GM10248 (cell line): ENCODE measurements at regions not wholly inside any gene's neighbourhood (a gene's known extent, or its start where the extent isn't known, plus 50 kb on each side); places are given as distances from the start of the nearest gene placed in this dataset.

Experiments used
- CTCF ChIA-PET: fragments of 300-600 bp; sonication (Branson Sonifier 250); formaldehyde crosslinking; extraction: SDS; loops from one replicate; lab custom pipeline; 2021; ENCODE audit warnings: antibody characterized with exemption; lab: Yijun Ruan, JAX
- POLR2A ChIA-PET: fragments of 350-650 bp; sonication (Branson Sonifier 250); formaldehyde crosslinking; extraction: SDS; loops from one replicate; lab custom pipeline; 2020; ENCODE audit warnings: antibody characterized with exemption; lab: Yijun Ruan, JAX
- DNase-seq: peaks from one replicate; pipeline ENCODE4 v3.0.0; 2012; ENCODE audit errors: extremely low spot score
- CTCF ChIP-seq: IDR thresholded peaks from 2 replicates; pipeline ENCODE4 v1.5.1; 2012; ENCODE audit warnings: mild to moderate bottlenecking, low read depth; ENCODE audit errors: extremely low read depth, missing control alignments, control extremely low read depth

GRCh38 chr18:5619376-5619775 is 75.6 kb upstream of the EPB41L3 start:
- TF ChIP-seq CTCF, result no peak
- CTCF ChIA-PET, result no interaction called here
- DNase-seq, result no peak
- POLR2A ChIA-PET, result no interaction called here

- TF ChIP-seq CTCF, result no peak
- ChIA-PET POLR2A (no interaction called here), CTCF (no interaction called here)
- no peak for DNase-seq
Measured at GRCh38 chr18:5618047-5618688, 74.4 kb upstream of the EPB41L3 start.

GRCh38 chr18:5611221-5611620 is 67.4 kb upstream of the EPB41L3 start:
- TF ChIP-seq CTCF, result no peak
- ChIA-PET POLR2A (no interaction called here), CTCF (no interaction called here)

GRCh38 chr18:5608846-5609245 is 65.0 kb upstream of the EPB41L3 start:
- ChIA-PET POLR2A (no interaction called here), CTCF (no interaction called here)

More at GRCh38 chr18:5611221-5611620, 67.4 kb upstream of the EPB41L3 start:
- no peak for DNase-seq

GRCh38 chr18:5606951-5607350 is 63.2 kb upstream of the EPB41L3 start:
- DNase-seq, result no peak
- ChIA-PET CTCF (no interaction called here), POLR2A (no interaction called here)
- TF ChIP-seq CTCF, result no peak

More at GRCh38 chr18:5608846-5609245, 65.0 kb upstream of the EPB41L3 start:
- no peak for DNase-seq
- no peak for TF ChIP-seq CTCF

- ChIA-PET CTCF (interaction anchor here (1.3 kb wide), 1 partner anchor 9 kb away, joined by 5 read pairs; no protein-coding TSS in a partner anchor), POLR2A (no interaction called here)
- TF ChIP-seq CTCF, result no peak
- DNase-seq, result no peak
Measured at GRCh38 chr18:5604778-5605177, 61.0 kb upstream of the EPB41L3 start.
